ENCODE measurements at regions not wholly inside any gene's neighbourhood (a gene's known extent, or its start where the extent isn't known, plus 50 kb on each side); places are given as distances from the start of the nearest gene placed in this dataset.

- no peak for DNase-seq (ENCODE audit: extremely low spot score)
- CTCF ChIA-PET: interaction anchor here (1.1 to 1.3 kb wide), 3 partner anchors 122 to 152 kb away, joined by 4 to 6 read pairs (median 4); no protein-coding TSS in a partner anchor
- TF ChIP-seq CTCF (IDR thresholded peaks at IDR 0.05; ENCODE audit: control extremely low read depth, extremely low read depth, low read depth, missing control alignments): peak; percentile 43
- POLR2A ChIA-PET: no interaction called here
Observed at GRCh38 chr7:95718577-95719410, 53.6 kb upstream of the DYNC1I1 start.

DNA sequence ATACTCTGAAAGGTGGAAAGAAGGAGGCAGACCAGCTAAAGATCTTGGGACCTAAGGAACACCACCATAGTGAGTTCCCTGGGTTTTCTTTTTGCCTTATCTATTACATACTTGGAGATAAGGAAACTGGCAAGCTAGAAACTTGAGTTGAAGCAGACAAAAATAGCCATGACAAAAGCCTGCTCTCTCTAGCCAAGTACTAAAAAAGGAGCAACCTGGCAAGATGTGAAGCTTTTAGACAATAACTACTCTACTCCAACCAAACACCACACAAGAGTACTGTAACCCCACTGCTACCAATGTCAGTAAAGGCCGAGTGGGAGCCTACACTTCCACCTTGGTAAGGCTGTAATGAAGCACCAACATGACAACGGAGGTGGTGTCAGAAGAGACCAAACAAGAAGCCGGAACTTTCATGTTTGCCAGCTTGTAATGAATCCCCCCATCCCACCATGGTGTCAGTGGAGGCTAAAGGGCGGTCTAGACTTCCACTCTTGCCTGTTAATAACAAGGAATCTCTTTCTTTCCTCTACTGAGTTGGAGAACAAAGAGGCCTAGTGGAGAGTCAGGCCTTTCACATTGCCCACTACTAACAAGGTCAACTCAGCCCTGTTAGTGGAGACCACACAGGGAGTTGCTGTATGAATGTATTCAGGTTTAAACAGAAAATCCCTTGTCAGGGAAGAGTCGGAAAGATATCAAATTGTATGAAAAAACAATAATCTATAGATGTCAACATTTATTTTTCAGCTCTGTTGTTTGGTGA, 55.8 kb upstream of the DYNC1I1 start:
- POLR2A ChIA-PET: no interaction called here

GRCh38 chr7:95715274-95715673, 57.1 kb upstream of the DYNC1I1 start:
- ChIA-PET CTCF (no interaction called here), POLR2A (no interaction called here)
- TF ChIP-seq CTCF (IDR thresholded peaks at IDR 0.05; ENCODE audit: control extremely low read depth, extremely low read depth, low read depth, missing control alignments): no peak
- DNase-seq (ENCODE audit: extremely low spot score): peak; percentile 29

More for the DNA sequence above, 55.8 kb upstream of the DYNC1I1 start:
- DNase-seq (ENCODE audit: extremely low spot score): no peak
- CTCF ChIA-PET: interaction anchor here (1.2 to 1.3 kb wide), 2 partner anchors 154 to 155 kb away, joined by 4 to 6 read pairs; no protein-coding TSS in a partner anchor
- TF ChIP-seq CTCF (IDR thresholded peaks at IDR 0.05; ENCODE audit: control extremely low read depth, extremely low read depth, low read depth, missing control alignments): no peak

DNA sequence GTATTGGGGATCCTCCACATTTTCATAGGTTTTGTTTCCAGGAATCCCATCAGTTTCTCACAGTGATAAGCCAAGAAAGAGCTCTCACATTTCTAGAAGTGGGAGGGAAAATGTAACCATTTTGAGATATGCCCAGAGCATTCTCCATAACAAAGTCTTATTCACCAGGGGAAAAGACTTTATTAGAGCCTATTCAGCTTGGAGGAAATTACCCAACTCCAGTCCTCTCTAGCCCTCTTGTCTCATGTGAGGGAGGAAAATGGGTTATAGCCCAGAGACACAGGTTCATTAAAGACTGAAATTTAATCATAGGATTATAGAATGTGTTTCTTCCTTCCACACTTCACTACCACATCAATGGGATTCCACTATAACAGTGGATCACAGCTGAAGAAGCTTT, 61.6 kb upstream of the DYNC1I1 start:
- CTCF ChIA-PET: interaction anchor here (1.0 kb wide), 1 partner anchor 161 kb away, joined by 3 read pairs; no protein-coding TSS in a partner anchor
- no peak for DNase-seq (ENCODE audit: extremely low spot score)
- no peak for TF ChIP-seq CTCF (IDR thresholded peaks at IDR 0.05; ENCODE audit: control extremely low read depth, extremely low read depth, low read depth, missing control alignments)
- POLR2A ChIA-PET: no interaction called here

GRCh38 chr7:95700917-95701316, 71.4 kb upstream of the DYNC1I1 start:
- DNase-seq (ENCODE audit: extremely low spot score): no peak
- no peak for TF ChIP-seq CTCF (IDR thresholded peaks at IDR 0.05; ENCODE audit: control extremely low read depth, extremely low read depth, low read depth, missing control alignments)
- ChIA-PET CTCF (interaction anchor here (0.9 to 1.7 kb wide), 2 partner anchors 10 to 13 kb away, joined by 4 to 12 read pairs; no protein-coding TSS in a partner anchor), POLR2A (no interaction called here)

DNA sequence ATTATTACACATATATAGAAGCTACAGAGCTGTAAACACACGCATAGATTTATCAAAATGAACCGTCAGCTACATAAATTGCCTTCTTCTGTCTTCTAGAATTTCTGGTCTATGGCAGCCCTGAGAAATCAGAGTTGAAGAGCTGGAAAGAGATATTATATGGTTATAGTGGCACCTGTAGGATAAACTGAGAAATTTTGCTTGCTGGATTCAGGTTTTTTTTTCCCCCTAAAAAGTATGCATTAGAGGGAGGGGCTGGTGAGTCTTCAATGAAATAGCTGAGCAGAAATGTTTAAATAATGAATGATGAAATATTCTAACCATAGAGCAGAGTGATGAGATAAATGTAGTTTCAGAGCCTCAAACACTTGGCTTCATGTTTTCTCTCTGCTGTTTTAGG, 78.0 kb upstream of the DYNC1I1 start:
- CTCF ChIA-PET: interaction anchor here (0.7 to 1.5 kb wide), 5 partner anchors 15 to 169 kb away, joined by 3 to 4 read pairs (median 4); no protein-coding TSS in a partner anchor
- POLR2A ChIA-PET: no interaction called here

More for the DNA sequence above, 78.0 kb upstream of the DYNC1I1 start:
- TF ChIP-seq CTCF (IDR thresholded peaks at IDR 0.05; ENCODE audit: control extremely low read depth, extremely low read depth, low read depth, missing control alignments): no peak
- no peak for DNase-seq (ENCODE audit: extremely low spot score)

All from GM10248 (cell line).